ENCODE measurements at regions not wholly inside any gene's neighbourhood (a gene's known extent, or its start where the extent isn't known, plus 50 kb on each side); places are given as distances from the start of the nearest gene placed in this dataset.

DNA sequence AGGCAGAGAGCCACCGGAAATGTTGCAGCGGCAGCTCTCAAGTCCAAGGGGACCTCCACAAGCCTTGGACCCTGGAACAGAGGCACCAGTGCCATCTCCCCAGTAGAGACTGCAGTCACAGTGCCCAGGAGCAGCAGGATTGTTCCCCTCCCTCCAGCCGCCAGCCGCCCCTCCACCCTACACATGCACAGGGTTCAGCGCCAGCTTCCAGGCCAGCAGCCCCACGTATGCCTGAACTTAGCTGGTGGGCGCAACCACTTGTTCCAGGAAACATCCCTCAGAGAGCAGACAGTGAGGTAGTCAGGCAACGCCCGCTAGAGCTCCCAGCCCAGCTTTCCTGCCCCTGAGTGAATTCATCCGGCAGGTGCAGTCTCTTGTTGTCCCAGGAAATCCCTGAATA lies 1098.1 kb upstream of the NCAM2 start:
- peaks cover 1% of the 10 kb centered on the region for H3K9me3 Mint-ChIP-seq (ENCODE audit: unreplicated experiment)
- H3K9ac ChIP-seq (ENCODE audit: low read length), result no peak overlapping the region

GRCh38 chr21:19908390-19908789 lies 1089.8 kb upstream of the NCAM2 start:
- H3K4me1 ChIP-seq (ENCODE audit: insufficient read depth, low read length), result no peaks in the 10 kb centered on the region
- no peak overlapping the region for H2AFZ ChIP-seq (ENCODE audit: low read depth, low read length)
- DNase-seq (ENCODE audit: low read depth) (no peak), FAIRE-seq (no peak)
- H3K9me3 Mint-ChIP-seq (ENCODE audit: unreplicated experiment), result no peaks in the 10 kb centered on the region
- H3K36me3 ChIP-seq (ENCODE audit: insufficient read depth, low read length), result no peaks in the 10 kb centered on the region
- H3K4me3 ChIP-seq (ENCODE audit: insufficient read depth, low read depth, low read length), result no peak overlapping the region
- no peak overlapping the region for H3K4me3 Mint-ChIP-seq (ENCODE audit: unreplicated experiment)
- TF ChIP-seq, protein P1, sequence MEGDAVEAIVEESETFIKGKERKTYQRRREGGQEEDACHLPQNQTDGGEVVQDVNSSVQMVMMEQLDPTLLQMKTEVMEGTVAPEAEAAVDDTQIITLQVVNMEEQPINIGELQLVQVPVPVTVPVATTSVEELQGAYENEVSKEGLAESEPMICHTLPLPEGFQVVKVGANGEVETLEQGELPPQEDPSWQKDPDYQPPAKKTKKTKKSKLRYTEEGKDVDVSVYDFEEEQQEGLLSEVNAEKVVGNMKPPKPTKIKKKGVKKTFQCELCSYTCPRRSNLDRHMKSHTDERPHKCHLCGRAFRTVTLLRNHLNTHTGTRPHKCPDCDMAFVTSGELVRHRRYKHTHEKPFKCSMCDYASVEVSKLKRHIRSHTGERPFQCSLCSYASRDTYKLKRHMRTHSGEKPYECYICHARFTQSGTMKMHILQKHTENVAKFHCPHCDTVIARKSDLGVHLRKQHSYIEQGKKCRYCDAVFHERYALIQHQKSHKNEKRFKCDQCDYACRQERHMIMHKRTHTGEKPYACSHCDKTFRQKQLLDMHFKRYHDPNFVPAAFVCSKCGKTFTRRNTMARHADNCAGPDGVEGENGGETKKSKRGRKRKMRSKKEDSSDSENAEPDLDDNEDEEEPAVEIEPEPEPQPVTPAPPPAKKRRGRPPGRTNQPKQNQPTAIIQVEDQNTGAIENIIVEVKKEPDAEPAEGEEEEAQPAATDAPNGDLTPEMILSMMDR (IDR thresholded peaks at IDR 0.05; ENCODE audit: insufficient read depth, low read depth, low read length), result no peak
- TF ChIP-seq EZH2 (IDR thresholded peaks at IDR 0.05; ENCODE audit: insufficient read depth, low read length), result no peak
- no peak overlapping the region for H3K27ac ChIP-seq (ENCODE audit: low read depth, low read length)
- H3K27ac Mint-ChIP-seq (ENCODE audit: unreplicated experiment), result no peak overlapping the region
- H4K20me1 ChIP-seq (ENCODE audit: insufficient read depth, low read length), result no peaks in the 10 kb centered on the region
- no peaks in the 10 kb centered on the region for H3K4me1 Mint-ChIP-seq (ENCODE audit: low read depth, unreplicated experiment)
- no peaks in the 10 kb centered on the region for H3K27me3 Mint-ChIP-seq (ENCODE audit: low read depth, unreplicated experiment)
- no peaks in the 10 kb centered on the region for H3K27me3 ChIP-seq (ENCODE audit: insufficient read depth, low read length)
- H3K9me3 ChIP-seq (ENCODE audit: insufficient read depth, low read depth, low read length), result peaks cover 6% of the 10 kb centered on the region
- H3K79me2 ChIP-seq (ENCODE audit: insufficient read depth, low read length), result no peaks in the 10 kb centered on the region
- no peaks in the 10 kb centered on the region for H3K36me3 Mint-ChIP-seq (ENCODE audit: low read depth, unreplicated experiment)
- H3K4me2 ChIP-seq (ENCODE audit: low read length), result no peak overlapping the region
- H3K9ac ChIP-seq (ENCODE audit: low read length), result no peak overlapping the region

More for the DNA sequence above, 1098.1 kb upstream of the NCAM2 start:
- no peak for FAIRE-seq
- Mint-ChIP-seq H3K4me1 (ENCODE audit: low read depth, unreplicated experiment) (no peaks in the 10 kb centered on the region), H3K27me3 (ENCODE audit: low read depth, unreplicated experiment) (no peaks in the 10 kb centered on the region), H3K36me3 (ENCODE audit: low read depth, unreplicated experiment) (no peaks in the 10 kb centered on the region), H3K4me3 (ENCODE audit: unreplicated experiment) (no peak overlapping the region), H3K27ac (ENCODE audit: unreplicated experiment) (no peak overlapping the region)
- H4K20me1 ChIP-seq (ENCODE audit: insufficient read depth, low read length), result no peaks in the 10 kb centered on the region
- H3K9me3 ChIP-seq (ENCODE audit: insufficient read depth, low read depth, low read length), result peaks cover 5% of the 10 kb centered on the region
- H3K27ac ChIP-seq (ENCODE audit: low read depth, low read length), result no peak overlapping the region
- no peaks in the 10 kb centered on the region for H3K4me1 ChIP-seq (ENCODE audit: insufficient read depth, low read length)
- no peak for DNase-seq (ENCODE audit: low read depth)
- H3K36me3 ChIP-seq (ENCODE audit: insufficient read depth, low read length), result no peaks in the 10 kb centered on the region
- H3K4me2 ChIP-seq (ENCODE audit: low read length), result no peak overlapping the region
- no peak overlapping the region for H2AFZ ChIP-seq (ENCODE audit: low read depth, low read length)
- no peaks in the 10 kb centered on the region for H3K79me2 ChIP-seq (ENCODE audit: insufficient read depth, low read length)
- no peak overlapping the region for H3K4me3 ChIP-seq (ENCODE audit: insufficient read depth, low read depth, low read length)
- TF ChIP-seq, protein P1 (IDR thresholded peaks at IDR 0.05; ENCODE audit: insufficient read depth, low read depth, low read length), result no peak
- no peak for TF ChIP-seq EZH2 (IDR thresholded peaks at IDR 0.05; ENCODE audit: insufficient read depth, low read length)
- no peaks in the 10 kb centered on the region for H3K27me3 ChIP-seq (ENCODE audit: insufficient read depth, low read length)

DNA sequence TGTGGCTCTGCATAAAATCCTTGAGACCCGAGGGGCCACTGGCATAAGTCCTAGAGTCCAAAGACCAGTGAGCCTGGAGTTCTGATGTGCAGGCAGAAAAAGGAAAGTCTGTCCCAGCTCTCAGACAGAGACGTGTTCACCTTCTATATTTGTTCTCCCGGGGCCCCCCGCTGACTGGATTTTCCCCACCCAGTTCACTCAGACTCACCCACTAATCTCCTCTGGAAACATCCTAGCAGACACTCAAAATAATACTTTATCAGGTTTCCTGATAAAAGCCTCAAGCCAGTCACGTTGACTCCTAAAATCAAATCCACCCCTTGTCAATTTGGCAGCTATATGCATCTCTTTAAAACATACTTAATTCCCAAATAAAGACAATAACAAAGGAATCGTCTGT lies 1084.2 kb upstream of the NCAM2 start:
- H3K27ac Mint-ChIP-seq (ENCODE audit: unreplicated experiment), result no peak overlapping the region
- no peaks in the 10 kb centered on the region for H3K36me3 Mint-ChIP-seq (ENCODE audit: low read depth, unreplicated experiment)
- no peaks in the 10 kb centered on the region for H3K9me3 Mint-ChIP-seq (ENCODE audit: unreplicated experiment)
- H3K4me2 ChIP-seq (ENCODE audit: low read length), result no peak overlapping the region
- no peak overlapping the region for H3K27ac ChIP-seq (ENCODE audit: low read depth, low read length)
- no peaks in the 10 kb centered on the region for H4K20me1 ChIP-seq (ENCODE audit: insufficient read depth, low read length)
- peaks cover 7% of the 10 kb centered on the region for H3K27me3 Mint-ChIP-seq (ENCODE audit: low read depth, unreplicated experiment)
- H3K4me1 ChIP-seq (ENCODE audit: insufficient read depth, low read length), result no peaks in the 10 kb centered on the region
- TF ChIP-seq EZH2 (IDR thresholded peaks at IDR 0.05; ENCODE audit: insufficient read depth, low read length), result no peak
- TF ChIP-seq, protein P1 (IDR thresholded peaks at IDR 0.05; ENCODE audit: insufficient read depth, low read depth, low read length), result no peak
- peaks cover 9% of the 10 kb centered on the region for H3K9me3 ChIP-seq (ENCODE audit: insufficient read depth, low read depth, low read length)
- no peak overlapping the region for H2AFZ ChIP-seq (ENCODE audit: low read depth, low read length)
- H3K4me1 Mint-ChIP-seq (ENCODE audit: low read depth, unreplicated experiment), result no peaks in the 10 kb centered on the region
- H3K27me3 ChIP-seq (ENCODE audit: insufficient read depth, low read length), result no peaks in the 10 kb centered on the region
- FAIRE-seq, result no peak
- H3K79me2 ChIP-seq (ENCODE audit: insufficient read depth, low read length), result no peaks in the 10 kb centered on the region
- no peak overlapping the region for H3K4me3 Mint-ChIP-seq (ENCODE audit: unreplicated experiment)
- no peak overlapping the region for H3K4me3 ChIP-seq (ENCODE audit: insufficient read depth, low read depth, low read length)
- DNase-seq (ENCODE audit: low read depth), result no peak
- no peaks in the 10 kb centered on the region for H3K36me3 ChIP-seq (ENCODE audit: insufficient read depth, low read length)
- no peak overlapping the region for H3K9ac ChIP-seq (ENCODE audit: low read length)

All from astrocyte (in vitro differentiated cells and primary cell).